ENCODE measurements at regions not wholly inside any gene's neighbourhood (a gene's known extent, or its start where the extent isn't known, plus 50 kb on each side); places are given as distances from the start of the nearest gene placed in this dataset.

DNA sequence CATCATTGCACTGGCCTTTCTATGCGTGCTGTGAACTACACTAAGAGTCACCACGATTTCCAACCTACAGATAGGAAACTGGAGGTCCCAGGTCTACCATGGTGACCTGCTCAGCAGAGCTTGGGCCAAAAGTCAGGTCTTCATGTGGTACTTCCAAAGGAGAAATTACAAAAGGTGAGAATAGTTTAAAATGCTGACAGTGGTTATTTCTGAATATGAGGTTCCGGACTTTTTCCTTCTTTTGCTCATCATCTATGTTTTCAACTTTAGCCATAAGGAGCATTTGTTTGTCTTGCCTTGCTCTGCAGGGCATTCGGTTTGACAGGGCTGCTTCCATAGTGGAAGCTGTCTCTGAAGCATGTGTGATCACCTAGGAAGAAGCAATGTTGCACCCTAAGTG, 282.1 kb upstream of the IRX1 start:
- no peak overlapping the region for H3K4me2 ChIP-seq (ENCODE audit: insufficient read depth, low read length)
- no peaks in the 10 kb centered on the region for H3K79me2 ChIP-seq (ENCODE audit: insufficient read depth, low read length)
- ATAC-seq (ENCODE audit: insufficient read depth, low read depth) (no peak), DNase-seq (no peak)
- H3K27ac ChIP-seq (ENCODE audit: low read length): no peak overlapping the region
- no peak overlapping the region for H3K4me3 ChIP-seq (ENCODE audit: low read depth in 1 of 2, low read length in 2 of 2)
- no peaks in the 10 kb centered on the region for H3K27me3 ChIP-seq (ENCODE audit: insufficient read depth, low read length, poor library complexity)
- peaks cover 11% of the 10 kb centered on the region for H3K9me3 ChIP-seq (ENCODE audit: insufficient read depth, low read length, severe bottlenecking)
- H3K36me3 ChIP-seq (ENCODE audit: insufficient read depth, low read length): no peaks in the 10 kb centered on the region
- H4K20me1 ChIP-seq (ENCODE audit: insufficient read depth, low read length): no peaks in the 10 kb centered on the region
- H3K9ac ChIP-seq (ENCODE audit: low read depth, low read length): no peak overlapping the region
- no peaks in the 10 kb centered on the region for H3K4me1 ChIP-seq (ENCODE audit: insufficient read depth, low read length)
- H2AFZ ChIP-seq (ENCODE audit: low read depth, low read length): no peak overlapping the region
- TF ChIP-seq, protein P1, sequence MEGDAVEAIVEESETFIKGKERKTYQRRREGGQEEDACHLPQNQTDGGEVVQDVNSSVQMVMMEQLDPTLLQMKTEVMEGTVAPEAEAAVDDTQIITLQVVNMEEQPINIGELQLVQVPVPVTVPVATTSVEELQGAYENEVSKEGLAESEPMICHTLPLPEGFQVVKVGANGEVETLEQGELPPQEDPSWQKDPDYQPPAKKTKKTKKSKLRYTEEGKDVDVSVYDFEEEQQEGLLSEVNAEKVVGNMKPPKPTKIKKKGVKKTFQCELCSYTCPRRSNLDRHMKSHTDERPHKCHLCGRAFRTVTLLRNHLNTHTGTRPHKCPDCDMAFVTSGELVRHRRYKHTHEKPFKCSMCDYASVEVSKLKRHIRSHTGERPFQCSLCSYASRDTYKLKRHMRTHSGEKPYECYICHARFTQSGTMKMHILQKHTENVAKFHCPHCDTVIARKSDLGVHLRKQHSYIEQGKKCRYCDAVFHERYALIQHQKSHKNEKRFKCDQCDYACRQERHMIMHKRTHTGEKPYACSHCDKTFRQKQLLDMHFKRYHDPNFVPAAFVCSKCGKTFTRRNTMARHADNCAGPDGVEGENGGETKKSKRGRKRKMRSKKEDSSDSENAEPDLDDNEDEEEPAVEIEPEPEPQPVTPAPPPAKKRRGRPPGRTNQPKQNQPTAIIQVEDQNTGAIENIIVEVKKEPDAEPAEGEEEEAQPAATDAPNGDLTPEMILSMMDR (IDR thresholded peaks at IDR 0.05; ENCODE audit: borderline replicate concordance, extremely low read depth, low read length, poor library complexity, severe bottlenecking): no peak
- TF ChIP-seq EZH2 (IDR thresholded peaks at IDR 0.05; ENCODE audit: borderline replicate concordance, low read depth, low read length, severe bottlenecking): no peak

DNA sequence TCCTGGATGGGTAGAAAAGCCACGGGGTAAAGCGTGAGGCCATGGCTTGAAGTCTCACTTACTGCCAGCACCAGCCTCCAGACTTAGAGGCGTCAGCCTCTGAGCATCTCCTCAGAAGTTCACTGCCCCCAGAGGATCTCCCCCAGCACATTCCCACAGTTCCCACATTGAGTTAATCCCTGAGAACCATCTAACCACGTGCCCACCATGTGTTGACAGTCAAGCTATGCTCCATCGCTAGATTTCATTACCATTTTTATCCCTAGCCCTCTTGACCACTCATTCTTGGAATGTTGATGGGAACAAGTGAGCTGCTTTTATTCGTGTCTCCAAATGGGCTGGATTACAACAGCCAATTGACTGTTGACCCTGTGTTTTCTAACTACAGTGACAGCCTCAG, 283.3 kb upstream of the IRX1 start:
- H4K20me1 ChIP-seq (ENCODE audit: insufficient read depth, low read length): no peaks in the 10 kb centered on the region
- peaks cover 11% of the 10 kb centered on the region for H3K9me3 ChIP-seq (ENCODE audit: insufficient read depth, low read length, severe bottlenecking)
- no peak overlapping the region for H2AFZ ChIP-seq (ENCODE audit: low read depth, low read length)
- DNase-seq: no peak
- no peak overlapping the region for H3K4me2 ChIP-seq (ENCODE audit: insufficient read depth, low read length)
- TF ChIP-seq, protein P1 (IDR thresholded peaks at IDR 0.05; ENCODE audit: borderline replicate concordance, extremely low read depth, low read length, poor library complexity, severe bottlenecking): no peak
- no peak for TF ChIP-seq EZH2 (IDR thresholded peaks at IDR 0.05; ENCODE audit: borderline replicate concordance, low read depth, low read length, severe bottlenecking)
- no peaks in the 10 kb centered on the region for H3K79me2 ChIP-seq (ENCODE audit: insufficient read depth, low read length)
- no peak overlapping the region for H3K9ac ChIP-seq (ENCODE audit: low read depth, low read length)
- H3K36me3 ChIP-seq (ENCODE audit: insufficient read depth, low read length): no peaks in the 10 kb centered on the region
- no peak overlapping the region for H3K4me3 ChIP-seq (ENCODE audit: low read depth in 1 of 2, low read length in 2 of 2)
- no peaks in the 10 kb centered on the region for H3K27me3 ChIP-seq (ENCODE audit: insufficient read depth, low read length, poor library complexity)
- H3K27ac ChIP-seq (ENCODE audit: low read length): no peak overlapping the region
- no peak for ATAC-seq (ENCODE audit: insufficient read depth, low read depth)
- H3K4me1 ChIP-seq (ENCODE audit: insufficient read depth, low read length): no peaks in the 10 kb centered on the region

DNA sequence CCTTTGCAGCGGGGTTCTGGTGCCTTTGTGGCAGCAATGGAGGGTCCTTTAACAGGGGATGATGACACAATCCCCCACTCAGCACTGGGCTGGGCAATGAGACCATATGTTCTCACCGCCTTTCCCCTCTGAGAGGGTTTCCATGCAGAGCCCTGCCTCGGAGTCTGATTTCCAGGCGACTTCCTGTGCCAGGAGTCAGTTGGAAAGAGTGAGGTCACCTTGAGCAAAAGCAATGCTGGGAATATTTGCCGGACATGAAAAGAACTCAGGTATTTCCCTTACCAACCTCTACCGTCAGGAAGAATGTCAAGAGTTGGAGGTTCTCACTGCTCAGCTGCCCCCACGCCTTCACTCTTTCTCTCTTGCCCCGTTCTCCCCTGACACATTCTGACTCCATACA, 284.2 kb upstream of the IRX1 start:
- ATAC-seq (ENCODE audit: insufficient read depth, low read depth) (no peak), DNase-seq (no peak)
- Histone ChIP-seq H4K20me1 (ENCODE audit: insufficient read depth, low read length) (no peaks in the 10 kb centered on the region), H3K9me3 (ENCODE audit: insufficient read depth, low read length, severe bottlenecking) (peaks cover 11% of the 10 kb centered on the region), H3K27ac (ENCODE audit: low read length) (no peak overlapping the region), H3K4me1 (ENCODE audit: insufficient read depth, low read length) (no peaks in the 10 kb centered on the region), H3K9ac (ENCODE audit: low read depth, low read length) (no peak overlapping the region), H3K36me3 (ENCODE audit: insufficient read depth, low read length) (no peaks in the 10 kb centered on the region), H2AFZ (ENCODE audit: low read depth, low read length) (no peak overlapping the region), H3K4me3 (ENCODE audit: low read depth in 1 of 2, low read length in 2 of 2) (no peak overlapping the region), H3K4me2 (ENCODE audit: insufficient read depth, low read length) (no peak overlapping the region), H3K79me2 (ENCODE audit: insufficient read depth, low read length) (no peaks in the 10 kb centered on the region), H3K27me3 (ENCODE audit: insufficient read depth, low read length, poor library complexity) (no peaks in the 10 kb centered on the region)
- TF ChIP-seq, protein P1 (IDR thresholded peaks at IDR 0.05; ENCODE audit: borderline replicate concordance, extremely low read depth, low read length, poor library complexity, severe bottlenecking): no peak
- TF ChIP-seq EZH2 (IDR thresholded peaks at IDR 0.05; ENCODE audit: borderline replicate concordance, low read depth, low read length, severe bottlenecking): no peak

All from DND-41 (cell line).